ENCODE measurements at regions not wholly inside any gene's neighbourhood (a gene's known extent, or its start where the extent isn't known, plus 50 kb on each side); places are given as distances from the start of the nearest gene placed in this dataset.

GRCh38 chr17:55829995-55830612 is 79.3 kb downstream of the PCTP start:
- no peak for DNase-seq (ENCODE audit: low spot score)
- ChIA-PET POLR2A (ENCODE audit: low non-redundant PET) (interaction anchor here (0.6 kb wide), 1 partner anchor 207 kb away, joined by 4 read pairs; no protein-coding TSS in a partner anchor), CTCF (interaction anchor here (0.7 kb wide), 1 partner anchor 67 kb away, joined by 4 read pairs; no protein-coding TSS in a partner anchor)
- no peak for TF ChIP-seq CTCF (conservative IDR thresholded peaks at IDR 0.05; ENCODE audit: low read depth)
- no peak overlapping the region for H3K27ac ChIP-seq

- TF ChIP-seq CTCF (conservative IDR thresholded peaks at IDR 0.05; ENCODE audit: low read depth), result no peak
- H3K27ac ChIP-seq, result no peak overlapping the region
- ChIA-PET CTCF (interaction anchor here (0.5 kb wide), 1 partner anchor 218 kb away, joined by 4 read pairs; no protein-coding TSS in a partner anchor), POLR2A (ENCODE audit: low non-redundant PET) (no interaction called here)
- no peak for DNase-seq (ENCODE audit: low spot score)
Measured at GRCh38 chr17:55830699-55831471, 80.0 kb downstream of the PCTP start.

- no peak overlapping the region for H3K27ac ChIP-seq
- CTCF ChIA-PET, result no interaction called here
- POLR2A ChIA-PET (ENCODE audit: low non-redundant PET), result no interaction called here
- no peak for DNase-seq (ENCODE audit: low spot score)
- no peak for TF ChIP-seq CTCF (conservative IDR thresholded peaks at IDR 0.05; ENCODE audit: low read depth)
Measured at GRCh38 chr17:55833306-55833705, 82.5 kb downstream of the PCTP start.

- H3K27ac ChIP-seq, result no peak overlapping the region
- ChIA-PET POLR2A (ENCODE audit: low non-redundant PET) (no interaction called here), CTCF (no interaction called here)
- TF ChIP-seq CTCF (conservative IDR thresholded peaks at IDR 0.05; ENCODE audit: low read depth), result no peak
- DNase-seq (ENCODE audit: low spot score), result no peak
Measured at GRCh38 chr17:55842405-55843158, 91.7 kb downstream of the PCTP start.

- CTCF ChIA-PET, result interaction anchor here (0.6 kb wide), 1 partner anchor 43 kb away, joined by 3 read pairs; no protein-coding TSS in a partner anchor
- POLR2A ChIA-PET (ENCODE audit: low non-redundant PET), result no interaction called here
- DNase-seq (ENCODE audit: low spot score), result no peak
Measured at GRCh38 chr17:55843785-55844184, 92.9 kb downstream of the PCTP start.

More at GRCh38 chr17:55843785-55844184, 92.9 kb downstream of the PCTP start:
- H3K27ac ChIP-seq, result no peak overlapping the region
- TF ChIP-seq CTCF (conservative IDR thresholded peaks at IDR 0.05; ENCODE audit: low read depth), result no peak
